Activated naive CD4-positive, alpha-beta T cell treated with anti-CD3 and anti-CD28 coated beads, Interleukin-2, amount 50 U/mL, for 72 hours (primary cell): ENCODE measurements at regions not wholly inside any gene's neighbourhood (a gene's known extent, or its start where the extent isn't known, plus 50 kb on each side); places are given as distances from the start of the nearest gene placed in this dataset.
"Not testable (repeated sequence)": the region's sequence is repeated elsewhere in the genome, so short reads cannot be mapped to it uniquely, and the experiment has no call there.

ENCODE experiments used
- ATAC-seq, 2 donors: fragments of 150-1000 bp; cut with Tn5 transposase; 2 replicates each; pipeline ENCODE4 v1.10.0; 2021; ENCODE audit warnings: mild to moderate bottlenecking in 2 of 2, moderate library complexity in 2 of 2
- DNase-seq, 2 donors: peaks; one replicate each; pipeline ENCODE4 v3.0.0; 2021 to 2022; ENCODE audit warnings: low spot score in 2 of 2
- H3K27ac Mint-ChIP-seq, 2 donors: one replicate each; pipeline ENCODE4 v1.8.0; 2022; ENCODE audit warnings: mild to moderate bottlenecking in 2 of 2, mixed read lengths in 2 of 2
- H3K36me3 Mint-ChIP-seq, 2 donors: one replicate each; pipeline ENCODE4 v1.8.0; 2022; ENCODE audit warnings: mixed read lengths in 2 of 2
- H3K9me3 Mint-ChIP-seq, 2 donors: one replicate each; pipeline ENCODE4 v1.8.0; 2022; ENCODE audit warnings: mixed read lengths in 2 of 2

GRCh38 chr9:106758911-106759310 is 104.1 kb upstream of the ZNF462 start:
- peaks cover 3 to 10% of the 10 kb centered on the region in 2 donors for H3K9me3 Mint-ChIP-seq
- no peak for ATAC-seq
- H3K36me3 Mint-ChIP-seq, result no peaks in the 10 kb centered on the region
- no peak for DNase-seq
- H3K27ac Mint-ChIP-seq, result no peak overlapping the region

- Mint-ChIP-seq H3K36me3 (no peaks in the 10 kb centered on the region), H3K9me3 (peaks cover 3 to 13% of the 10 kb centered on the region in 2 donors), H3K27ac (no peak overlapping the region)
- DNase-seq (no peak), ATAC-seq (no peak)
These were observed 101.5 kb upstream of the ZNF462 start for GRCh38 chr9:106761493-106761892.

GRCh38 chr9:106766616-106767015 is 96.3 kb upstream of the ZNF462 start:
- Mint-ChIP-seq H3K9me3 (peaks cover 9 to 13% of the 10 kb centered on the region in 2 donors), H3K27ac (no peak overlapping the region), H3K36me3 (no peaks in the 10 kb centered on the region)
- DNase-seq, result no peak
- no peak for ATAC-seq

GRCh38 chr9:106769331-106769730 is 93.6 kb upstream of the ZNF462 start:
- no peak for DNase-seq
- Mint-ChIP-seq H3K9me3 (peaks cover 8 to 9% of the 10 kb centered on the region in 2 donors), H3K27ac (no peak overlapping the region), H3K36me3 (no peaks in the 10 kb centered on the region)
- no peak for ATAC-seq

- Mint-ChIP-seq H3K36me3 (no peaks in the 10 kb centered on the region), H3K27ac (no peak overlapping the region), H3K9me3 (peaks cover 8% of the 10 kb centered on the region in 2 donors)
- no peak for ATAC-seq
- DNase-seq, result no peak
These were observed 91.4 kb upstream of the ZNF462 start for GRCh38 chr9:106771608-106772007.

- H3K9me3 Mint-ChIP-seq, result peaks cover 8 to 12% of the 10 kb centered on the region in 2 donors
- no peak for DNase-seq
- no peak for ATAC-seq
- H3K27ac Mint-ChIP-seq, result no peak overlapping the region
- no peaks in the 10 kb centered on the region for H3K36me3 Mint-ChIP-seq
These were observed 90.3 kb upstream of the ZNF462 start for GRCh38 chr9:106772523-106773290.

- Mint-ChIP-seq H3K9me3 (peaks cover 8 to 13% of the 10 kb centered on the region in 2 donors), H3K27ac (no peak overlapping the region), H3K36me3 (no peaks in the 10 kb centered on the region)
- DNase-seq, result no peak
- no peak for ATAC-seq
These were observed 89.2 kb upstream of the ZNF462 start for GRCh38 chr9:106773750-106774149.

- Mint-ChIP-seq H3K9me3 (peaks cover 4 to 15% of the 10 kb centered on the region in 2 donors), H3K27ac (no peak overlapping the region), H3K36me3 (no peaks in the 10 kb centered on the region)
- DNase-seq, result no peak
- no peak for ATAC-seq
These were observed 87.0 kb upstream of the ZNF462 start for GRCh38 chr9:106775960-106776359.

- H3K9me3 Mint-ChIP-seq, result peaks cover 0 to 15% of the 10 kb centered on the region in 2 donors
- no peak for ATAC-seq
- no peak overlapping the region for H3K27ac Mint-ChIP-seq
- H3K36me3 Mint-ChIP-seq, result no peaks in the 10 kb centered on the region
- DNase-seq, result no peak
These were observed 83.2 kb upstream of the ZNF462 start for GRCh38 chr9:106779796-106780195.

GRCh38 chr9:106783121-106783520 is 79.8 kb upstream of the ZNF462 start:
- no peak overlapping the region for H3K27ac Mint-ChIP-seq
- peaks cover 0 to 10% of the 10 kb centered on the region in 2 donors for H3K9me3 Mint-ChIP-seq
- no peak for ATAC-seq
- no peak for DNase-seq
- no peaks in the 10 kb centered on the region for H3K36me3 Mint-ChIP-seq

- peaks cover 0 to 10% of the 10 kb centered on the region in 2 donors for H3K9me3 Mint-ChIP-seq
- no peak for ATAC-seq
- H3K27ac Mint-ChIP-seq, result no peak overlapping the region
- no peaks in the 10 kb centered on the region for H3K36me3 Mint-ChIP-seq
- DNase-seq, result no peak
These were observed 78.9 kb upstream of the ZNF462 start for GRCh38 chr9:106784076-106784475.

- DNase-seq (no peak), ATAC-seq (no peak)
- H3K27ac Mint-ChIP-seq, result no peak overlapping the region
- peaks cover 0 to 1% of the 10 kb centered on the region in 2 donors for H3K9me3 Mint-ChIP-seq
- H3K36me3 Mint-ChIP-seq, result no peaks in the 10 kb centered on the region
These were observed 77.8 kb upstream of the ZNF462 start for GRCh38 chr9:106785200-106785599.

GRCh38 chr9:106788021-106788420 is 74.9 kb upstream of the ZNF462 start:
- H3K36me3 Mint-ChIP-seq, DNase-seq, H3K9me3 Mint-ChIP-seq, ATAC-seq, H3K27ac Mint-ChIP-seq: not testable (repeated sequence)

GRCh38 chr9:106795031-106795430 is 67.9 kb upstream of the ZNF462 start:
- Mint-ChIP-seq H3K36me3 (peaks cover 0 to 5% of the 10 kb centered on the region in 2 donors), H3K9me3 (peaks cover 3 to 9% of the 10 kb centered on the region in 2 donors), H3K27ac (no peak overlapping the region)
- ATAC-seq, result no peak
- no peak for DNase-seq

- H3K36me3 Mint-ChIP-seq, result peaks cover 0 to 5% of the 10 kb centered on the region in 2 donors
- H3K9me3 Mint-ChIP-seq, result peaks cover 5 to 10% of the 10 kb centered on the region in 2 donors
- H3K27ac Mint-ChIP-seq, result no peak overlapping the region
- DNase-seq, result no peak
- ATAC-seq, result no peak
These were observed 66.2 kb upstream of the ZNF462 start for GRCh38 chr9:106796771-106797170.

GRCh38 chr9:106797299-106797698 is 65.7 kb upstream of the ZNF462 start:
- peaks cover 0 to 5% of the 10 kb centered on the region in 2 donors for H3K36me3 Mint-ChIP-seq
- ATAC-seq, result no peak

GRCh38 chr9:106798016-106798799 is 64.8 kb upstream of the ZNF462 start:
- DNase-seq (no peak), ATAC-seq (no peak)
- H3K36me3 Mint-ChIP-seq, result peaks cover 0 to 5% of the 10 kb centered on the region in 2 donors
- peaks cover 14 to 15% of the 10 kb centered on the region in 2 donors for H3K9me3 Mint-ChIP-seq
- H3K27ac Mint-ChIP-seq, result no peak overlapping the region

More at GRCh38 chr9:106797299-106797698, 65.7 kb upstream of the ZNF462 start:
- no peak for DNase-seq
- H3K27ac Mint-ChIP-seq, result no peak overlapping the region
- H3K9me3 Mint-ChIP-seq, result peaks cover 8 to 14% of the 10 kb centered on the region in 2 donors
